ENCODE measurements at regions not wholly inside any gene's neighbourhood (a gene's known extent, or its start where the extent isn't known, plus 50 kb on each side); places are given as distances from the start of the nearest gene placed in this dataset.

- H3K4me2 ChIP-seq (replicated peaks; ENCODE audit: low read depth, low read length, poor library complexity, severe bottlenecking), result no peak overlapping the region
- no peaks in the 10 kb centered on the region for H3K4me1 Mint-ChIP-seq
- H3K9me3 ChIP-seq (ENCODE audit: control extremely low read depth in 1 of 3, control insufficient read depth in 2 of 3, insufficient read depth in 1 of 3, low read length in 2 of 3), result peaks cover 0 to 7% (median 0%) of the 10 kb centered on the region in 3 donors
- intact Hi-C loops (cut with micrococcal nuclease), result no loop called here
- no peak overlapping the region for H3K4me3 Mint-ChIP-seq
- DNase-seq (no peak), ATAC-seq (ENCODE audit: low read depth) (no peak)
- H3K27ac Mint-ChIP-seq, result no peak overlapping the region
- H3K9ac ChIP-seq (ENCODE audit: low read length), result no peak overlapping the region
- no peaks in the 10 kb centered on the region for H3K27me3 Mint-ChIP-seq
- CTCF ChIA-PET, result no interaction called here
- 80% methylated on average over 1 of the region's 4 CpGs for WGBS (ENCODE audit: insufficient coverage)
- H3K4me1 ChIP-seq (ENCODE audit: control insufficient read depth in 2 of 2, insufficient read depth in 2 of 2, low read length in 2 of 2), result no peaks in the 10 kb centered on the region
- TF ChIP-seq CTCF (IDR thresholded peaks at IDR 0.05) (no peak), EZH2 (IDR thresholded peaks at IDR 0.05; ENCODE audit: borderline replicate concordance, insufficient read depth, low read depth, low read length, poor library complexity, severe bottlenecking) (no peak)
- no peak overlapping the region for H2AFZ ChIP-seq (ENCODE audit: insufficient read depth, low read depth, low read length, poor library complexity, severe bottlenecking)
- no peak overlapping the region for H3K4me3 ChIP-seq (ENCODE audit: control extremely low read depth in 1 of 5, extremely low read depth in 1 of 5, insufficient read depth in 1 of 5, low read depth in 2 of 5, low read length in 4 of 5)
- H3K27ac ChIP-seq (ENCODE audit: low read length in 2 of 2), result no peak overlapping the region
- POLR2A ChIA-PET, result no interaction called here
- no peaks in the 10 kb centered on the region for H3K79me2 ChIP-seq (ENCODE audit: control insufficient read depth, insufficient read depth, low read length)
- no peaks in the 10 kb centered on the region for H3K36me3 ChIP-seq (replicated peaks in 1 of 2; ENCODE audit: control extremely low read depth in 1 of 2, control insufficient read depth in 1 of 2, extremely low read depth in 1 of 2, insufficient read depth in 2 of 2, low read length in 1 of 2)
- H4K20me1 ChIP-seq (ENCODE audit: control insufficient read depth, insufficient read depth, low read length, poor library complexity, severe bottlenecking), result no peaks in the 10 kb centered on the region
- no peaks in the 10 kb centered on the region for H3K27me3 ChIP-seq (replicated peaks in 1 of 4; ENCODE audit: control extremely low read depth in 1 of 4, control insufficient read depth in 3 of 4, insufficient read depth in 4 of 4, low read length in 3 of 4)
- H3K9me3 Mint-ChIP-seq (ENCODE audit: insufficient read depth), result peaks cover 9% of the 10 kb centered on the region
These were observed 231.7 kb upstream of the CARD18 start for GRCh38 chr11:105371311-105371710.

- POLR2A ChIA-PET, result no interaction called here
- H3K4me3 Mint-ChIP-seq, result no peak overlapping the region
- H3K4me3 ChIP-seq (ENCODE audit: control extremely low read depth in 1 of 5, extremely low read depth in 1 of 5, insufficient read depth in 1 of 5, low read depth in 2 of 5, low read length in 4 of 5), result no peak overlapping the region
- no peaks in the 10 kb centered on the region for H3K4me1 ChIP-seq (ENCODE audit: control insufficient read depth in 2 of 2, insufficient read depth in 2 of 2, low read length in 2 of 2)
- no peaks in the 10 kb centered on the region for H3K27me3 Mint-ChIP-seq
- peaks cover 2% of the 10 kb centered on the region for H3K9me3 Mint-ChIP-seq (ENCODE audit: insufficient read depth)
- no peak for TF ChIP-seq EZH2 (IDR thresholded peaks at IDR 0.05; ENCODE audit: borderline replicate concordance, insufficient read depth, low read depth, low read length, poor library complexity, severe bottlenecking)
- TF ChIP-seq CTCF (IDR thresholded peaks at IDR 0.05), result no peak
- H3K9ac ChIP-seq (ENCODE audit: low read length), result no peak overlapping the region
- DNase-seq, result no peak
- H4K20me1 ChIP-seq (ENCODE audit: control insufficient read depth, insufficient read depth, low read length, poor library complexity, severe bottlenecking), result no peaks in the 10 kb centered on the region
- CTCF ChIA-PET, result no interaction called here
- no peak for ATAC-seq (ENCODE audit: low read depth)
- H3K4me1 Mint-ChIP-seq, result no peaks in the 10 kb centered on the region
- H2AFZ ChIP-seq (ENCODE audit: insufficient read depth, low read depth, low read length, poor library complexity, severe bottlenecking), result no peak overlapping the region
- no peak overlapping the region for H3K27ac Mint-ChIP-seq
- WGBS (ENCODE audit: insufficient coverage), result 100% methylated on average over 2 of the region's 6 CpGs
- H3K27ac ChIP-seq (ENCODE audit: low read length in 2 of 2), result no peak overlapping the region
- H3K4me2 ChIP-seq (replicated peaks; ENCODE audit: low read depth, low read length, poor library complexity, severe bottlenecking), result no peak overlapping the region
- no peaks in the 10 kb centered on the region for H3K27me3 ChIP-seq (replicated peaks in 1 of 4; ENCODE audit: control extremely low read depth in 1 of 4, control insufficient read depth in 3 of 4, insufficient read depth in 4 of 4, low read length in 3 of 4)
- no peaks in the 10 kb centered on the region for H3K9me3 ChIP-seq (ENCODE audit: control extremely low read depth in 1 of 3, control insufficient read depth in 2 of 3, insufficient read depth in 1 of 3, low read length in 2 of 3)
- H3K36me3 ChIP-seq (replicated peaks in 1 of 2; ENCODE audit: control extremely low read depth in 1 of 2, control insufficient read depth in 1 of 2, extremely low read depth in 1 of 2, insufficient read depth in 2 of 2, low read length in 1 of 2), result no peaks in the 10 kb centered on the region
- intact Hi-C loops (cut with micrococcal nuclease), result no loop called here
- H3K79me2 ChIP-seq (ENCODE audit: control insufficient read depth, insufficient read depth, low read length), result no peaks in the 10 kb centered on the region
These were observed 229.1 kb upstream of the CARD18 start for GRCh38 chr11:105368711-105369110.

Measured in B cell (primary cell).